ENCODE measurements at regions not wholly inside any gene's neighbourhood (a gene's known extent, or its start where the extent isn't known, plus 50 kb on each side); places are given as distances from the start of the nearest gene placed in this dataset.
A peak's percentile ranks its signal among the peaks of the same experiment; 100 is the strongest.

DNA sequence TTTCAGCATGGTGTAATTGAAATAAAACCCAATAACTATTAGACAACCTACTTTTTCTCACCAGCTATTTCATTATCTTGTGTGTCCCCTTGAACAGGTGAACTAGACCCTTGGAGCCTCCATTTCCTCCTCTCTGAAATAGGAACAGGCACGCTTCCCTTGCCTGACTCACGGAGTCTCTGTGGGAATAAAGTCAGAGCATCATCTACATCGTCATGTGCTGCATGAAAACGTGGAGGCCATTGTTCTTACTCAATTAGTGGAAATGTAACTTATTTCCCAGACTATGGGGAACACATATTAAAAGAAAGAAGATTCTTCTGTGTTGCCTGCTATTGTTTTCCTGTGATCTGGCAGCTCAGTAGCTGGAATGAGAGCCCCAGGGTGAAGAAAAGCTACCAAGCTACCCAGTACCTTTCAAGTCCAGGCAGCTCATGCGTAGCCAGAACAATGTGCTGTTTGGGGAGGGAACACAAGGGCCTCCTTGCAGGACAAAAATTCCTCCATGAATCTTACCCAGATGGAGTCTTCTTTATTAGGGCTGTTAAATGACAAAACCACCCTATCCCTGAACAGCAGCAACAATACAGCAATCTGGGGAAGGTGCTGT, 59.8 kb downstream of the SOX11 start:
- TF ChIP-seq EZH2phosphoT487 (IDR thresholded peaks at IDR 0.05; ENCODE audit: low read depth, severe bottlenecking, unreplicated experiment) (no peak), EZH2 (IDR thresholded peaks at IDR 0.05; ENCODE audit: borderline replicate concordance) (no peak)
- TF ChIP-seq, protein P1, sequence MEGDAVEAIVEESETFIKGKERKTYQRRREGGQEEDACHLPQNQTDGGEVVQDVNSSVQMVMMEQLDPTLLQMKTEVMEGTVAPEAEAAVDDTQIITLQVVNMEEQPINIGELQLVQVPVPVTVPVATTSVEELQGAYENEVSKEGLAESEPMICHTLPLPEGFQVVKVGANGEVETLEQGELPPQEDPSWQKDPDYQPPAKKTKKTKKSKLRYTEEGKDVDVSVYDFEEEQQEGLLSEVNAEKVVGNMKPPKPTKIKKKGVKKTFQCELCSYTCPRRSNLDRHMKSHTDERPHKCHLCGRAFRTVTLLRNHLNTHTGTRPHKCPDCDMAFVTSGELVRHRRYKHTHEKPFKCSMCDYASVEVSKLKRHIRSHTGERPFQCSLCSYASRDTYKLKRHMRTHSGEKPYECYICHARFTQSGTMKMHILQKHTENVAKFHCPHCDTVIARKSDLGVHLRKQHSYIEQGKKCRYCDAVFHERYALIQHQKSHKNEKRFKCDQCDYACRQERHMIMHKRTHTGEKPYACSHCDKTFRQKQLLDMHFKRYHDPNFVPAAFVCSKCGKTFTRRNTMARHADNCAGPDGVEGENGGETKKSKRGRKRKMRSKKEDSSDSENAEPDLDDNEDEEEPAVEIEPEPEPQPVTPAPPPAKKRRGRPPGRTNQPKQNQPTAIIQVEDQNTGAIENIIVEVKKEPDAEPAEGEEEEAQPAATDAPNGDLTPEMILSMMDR (IDR thresholded peaks at IDR 0.05; ENCODE audit: poor library complexity) = no peak
- Histone ChIP-seq H2AFZ (no peak overlapping the region), H3K4me3 (no peak overlapping the region), H3K9me3 (ENCODE audit: low read depth) (no peaks in the 10 kb centered on the region), H3K36me3 (replicated peaks; ENCODE audit: insufficient read depth, low read depth) (no peaks in the 10 kb centered on the region), H3K27me3 (no peaks in the 10 kb centered on the region), H3K27ac (no peak overlapping the region), H3K9me2 (replicated peaks; ENCODE audit: insufficient read depth) (no peaks in the 10 kb centered on the region), H4K20me1 (ENCODE audit: insufficient read depth, poor library complexity, severe bottlenecking) (no peaks in the 10 kb centered on the region), H3K4me2 (no peak overlapping the region), H3K79me2 (no peaks in the 10 kb centered on the region), H3K4me1 (ENCODE audit: insufficient read depth) (no peaks in the 10 kb centered on the region)
- WGBS (ENCODE audit: low lambda C conversion rate, missing lambda C conversion rate) = 87% methylated on average over 5 of the region's 5 CpGs
- DNase-seq (ENCODE audit: low spot score) = no peak

DNA sequence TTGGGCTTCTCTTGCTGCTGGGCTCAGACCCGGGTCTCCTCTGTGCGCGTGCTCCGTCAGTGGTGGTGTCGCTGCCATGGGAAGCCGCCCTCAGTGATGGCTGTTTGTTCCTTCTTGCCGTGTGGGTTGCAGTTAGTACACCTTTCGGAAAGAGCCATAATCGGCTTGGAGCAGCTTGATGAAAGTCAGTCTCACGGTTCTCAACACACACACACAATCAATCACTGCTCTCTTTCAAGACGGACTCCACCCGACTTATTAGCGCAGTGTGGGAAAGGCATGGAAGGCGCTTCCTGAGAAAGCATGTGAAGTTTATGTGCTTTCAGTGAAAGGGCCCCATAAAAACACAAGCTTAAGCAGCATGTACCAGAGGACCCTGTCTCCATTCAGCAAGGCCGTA, 64.1 kb downstream of the SOX11 start:
- Histone ChIP-seq H2AFZ (no peak overlapping the region), H3K36me3 (replicated peaks; ENCODE audit: insufficient read depth, low read depth) (no peaks in the 10 kb centered on the region), H3K27me3 (no peaks in the 10 kb centered on the region), H3K9me2 (replicated peaks; ENCODE audit: insufficient read depth) (no peaks in the 10 kb centered on the region), H3K79me2 (no peaks in the 10 kb centered on the region), H3K4me3 (no peak overlapping the region), H3K4me2 (peak overlapping the region; percentile 49), H4K20me1 (ENCODE audit: insufficient read depth, poor library complexity, severe bottlenecking) (no peaks in the 10 kb centered on the region), H3K27ac (peak overlapping the region; percentile 1), H3K9me3 (ENCODE audit: low read depth) (no peaks in the 10 kb centered on the region), H3K4me1 (ENCODE audit: insufficient read depth) (no peaks in the 10 kb centered on the region)
- TF ChIP-seq, protein P1 (IDR thresholded peaks at IDR 0.05; ENCODE audit: poor library complexity) = no peak
- TF ChIP-seq EZH2phosphoT487 (IDR thresholded peaks at IDR 0.05; ENCODE audit: low read depth, severe bottlenecking, unreplicated experiment) (no peak), EZH2 (IDR thresholded peaks at IDR 0.05; ENCODE audit: borderline replicate concordance) (no peak)
- WGBS (ENCODE audit: low lambda C conversion rate, missing lambda C conversion rate) = 46% methylated on average over 15 of the region's 15 CpGs
- peak; percentile 42 for DNase-seq (ENCODE audit: low spot score)

DNA sequence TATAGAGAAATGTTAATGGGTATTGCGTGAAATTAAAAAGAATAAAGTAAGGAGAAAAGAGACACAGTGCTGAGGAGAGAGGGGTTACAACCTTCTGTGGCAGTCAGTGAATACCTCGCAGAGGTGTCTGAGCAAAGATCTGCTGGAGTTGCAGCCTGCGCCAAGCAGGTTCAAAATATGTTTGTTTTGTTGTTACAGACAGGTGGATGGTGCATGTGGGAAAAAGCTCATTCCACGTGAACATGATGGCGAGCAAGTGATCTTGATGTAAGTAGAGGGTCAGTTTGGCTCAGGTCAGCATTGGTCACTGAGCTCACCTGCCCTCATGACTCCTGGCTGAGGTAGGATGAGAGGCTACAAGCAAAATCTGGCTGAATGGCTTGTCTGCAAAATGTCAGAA, 66.2 kb downstream of the SOX11 start:
- Histone ChIP-seq H2AFZ (no peak overlapping the region), H3K9me2 (replicated peaks; ENCODE audit: insufficient read depth) (no peaks in the 10 kb centered on the region)

More for the DNA sequence above, 66.2 kb downstream of the SOX11 start:
- Histone ChIP-seq H3K36me3 (replicated peaks; ENCODE audit: insufficient read depth, low read depth) (no peaks in the 10 kb centered on the region), H4K20me1 (ENCODE audit: insufficient read depth, poor library complexity, severe bottlenecking) (no peaks in the 10 kb centered on the region), H3K27ac (no peak overlapping the region), H3K4me1 (ENCODE audit: insufficient read depth) (peaks cover 3% of the 10 kb centered on the region), H3K9me3 (ENCODE audit: low read depth) (no peaks in the 10 kb centered on the region), H3K4me3 (no peak overlapping the region), H3K4me2 (no peak overlapping the region), H3K79me2 (no peaks in the 10 kb centered on the region), H3K27me3 (no peaks in the 10 kb centered on the region)
- TF ChIP-seq EZH2 (IDR thresholded peaks at IDR 0.05; ENCODE audit: borderline replicate concordance) (no peak), EZH2phosphoT487 (IDR thresholded peaks at IDR 0.05; ENCODE audit: low read depth, severe bottlenecking, unreplicated experiment) (no peak)
- TF ChIP-seq, protein P1 (IDR thresholded peaks at IDR 0.05; ENCODE audit: poor library complexity) = no peak
- no peak for DNase-seq (ENCODE audit: low spot score)
- 98% methylated on average over 5 of the region's 5 CpGs for WGBS (ENCODE audit: low lambda C conversion rate, missing lambda C conversion rate)

Measured in hepatocyte (in vitro differentiated cells).